Caco-2 (cell line): ENCODE measurements at regions not wholly inside any gene's neighbourhood (a gene's known extent, or its start where the extent isn't known, plus 50 kb on each side); places are given as distances from the start of the nearest gene placed in this dataset.
A peak's percentile ranks its signal among the peaks of the same experiment; 100 is the strongest.

ENCODE experiments used
- BruUV-seq: library from RNA; stranded (reverse); fragments of 400-500 nt; replicated peaks from 2 replicates; lab custom pipeline; 2021; lab: Mats Ljungman, UMichigan
- CTCF ChIA-PET: fragments of 300-600 bp; sonication (Branson Sonifier 250); formaldehyde crosslinking; loops from one replicate; lab custom pipeline; 2022; ENCODE audit warnings: antibody characterized with exemption; lab: Charles Lee
- POLR2A ChIA-PET: fragments of 300-600 bp; sonication (Branson Sonifier 250); formaldehyde crosslinking; loops from one replicate; lab custom pipeline; 2022; ENCODE audit warnings: antibody characterized with exemption; lab: Charles Lee
- DNase-seq, 2 experiments: peaks; one replicate each; pipeline versions ENCODE4 v3.0.0 to v3.0.0-alpha.2; 2020 to 2022
- H3K27me3 ChIP-seq: replicated peaks from 2 replicates; pipeline ENCODE4 v1.6.0; 2011; ENCODE audit warnings: low read length; ENCODE audit not compliant: control insufficient read depth, insufficient read depth
- H3K36me3 ChIP-seq: 2 replicates; pipeline ENCODE4 v1.5.1; 2011; ENCODE audit warnings: low read length; ENCODE audit not compliant: control insufficient read depth, insufficient read depth
- H3K4me1 ChIP-seq: fragments of 250-450 bp; sonication (Bioruptor Pico); 2 replicates; pipeline ENCODE4 v1.5.1; 2020; ENCODE audit warnings: mild to moderate bottlenecking
- H3K4me3 ChIP-seq: 2 replicates; pipeline ENCODE4 v1.5.1; 2011; ENCODE audit warnings: low read depth, mild to moderate bottlenecking, control low read depth, low read length
- H3K9me3 ChIP-seq: fragments of 250-450 bp; sonication (Bioruptor Pico); 2 replicates; pipeline ENCODE4 v1.5.1; 2020; ENCODE audit warnings: mild to moderate bottlenecking, moderate library complexity
- H3K27ac Mint-ChIP-seq: one replicate; pipeline ENCODE4 v1.8.0; 2022; ENCODE audit warnings: mixed read lengths; ENCODE audit not compliant: unreplicated experiment
- H3K27me3 Mint-ChIP-seq: one replicate; pipeline ENCODE4 v1.8.0; 2022; ENCODE audit warnings: mixed read lengths; ENCODE audit not compliant: insufficient read depth, unreplicated experiment
- H3K36me3 Mint-ChIP-seq: one replicate; pipeline ENCODE4 v1.8.0; 2022; ENCODE audit warnings: mild to moderate bottlenecking, mixed read lengths; ENCODE audit not compliant: insufficient read depth, unreplicated experiment
- H3K4me1 Mint-ChIP-seq: one replicate; pipeline ENCODE4 v1.8.0; 2022; ENCODE audit warnings: low read depth, mixed read lengths; ENCODE audit not compliant: unreplicated experiment
- H3K4me3 Mint-ChIP-seq: one replicate; pipeline ENCODE4 v1.8.0; 2022; ENCODE audit warnings: mild to moderate bottlenecking, moderate library complexity, mixed read lengths; ENCODE audit not compliant: unreplicated experiment
- H3K9me3 Mint-ChIP-seq: one replicate; pipeline ENCODE4 v1.8.0; 2022; ENCODE audit warnings: mixed read lengths; ENCODE audit not compliant: unreplicated experiment
- intact Hi-C: fragments of 100-400 bp; cut with micrococcal nuclease; formaldehyde crosslinking; loops from one replicate; pipeline ENCODE4 v1.10.0; 2022; ENCODE audit not compliant: unreplicated experiment
- TF ChIP-seq, protein P1 (sequence below), 2 experiments: fragments of 200-600 bp in 1 of 2; IDR thresholded peaks; 1 replicate in 1 of 2; 2 replicates in 1 of 2; pipeline versions ENCODE4 v1.5.1 to v1.8.0; 2011 to 2022; ENCODE audit warnings: antibody characterized with exemption in 1 of 2, control low read depth in 1 of 2, inconsistent platforms in 1 of 2, low read depth in 1 of 2, low read length in 1 of 2, mild to moderate bottlenecking in 1 of 2, moderate library complexity in 1 of 2; ENCODE audit not compliant: insufficient read depth in 1 of 2, severe bottlenecking in 1 of 2, unreplicated experiment in 1 of 2

DNA sequence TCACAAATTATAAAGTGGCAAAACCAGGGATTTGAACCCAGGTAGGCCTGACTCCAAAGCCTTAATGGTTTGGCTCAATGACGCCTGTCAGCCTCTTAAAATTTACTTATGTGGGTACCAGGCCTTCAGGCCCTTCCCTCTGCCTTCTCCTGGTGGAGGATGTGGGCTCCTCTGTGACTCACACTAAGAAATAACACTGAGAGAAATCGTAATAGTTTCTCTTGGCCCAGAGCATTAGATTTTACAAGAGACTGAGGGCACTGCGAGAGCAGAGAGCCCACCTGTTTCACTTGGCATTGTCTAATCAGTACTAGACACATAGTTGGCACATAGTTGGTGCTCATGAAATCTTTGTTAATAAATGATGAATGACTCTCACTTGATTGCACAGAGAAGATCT, 505.2 kb downstream of the SHQ1 start:
- no peak overlapping the region for H3K27ac Mint-ChIP-seq
- no peaks in the 10 kb centered on the region for H3K36me3 Mint-ChIP-seq
- TF ChIP-seq, protein P1, sequence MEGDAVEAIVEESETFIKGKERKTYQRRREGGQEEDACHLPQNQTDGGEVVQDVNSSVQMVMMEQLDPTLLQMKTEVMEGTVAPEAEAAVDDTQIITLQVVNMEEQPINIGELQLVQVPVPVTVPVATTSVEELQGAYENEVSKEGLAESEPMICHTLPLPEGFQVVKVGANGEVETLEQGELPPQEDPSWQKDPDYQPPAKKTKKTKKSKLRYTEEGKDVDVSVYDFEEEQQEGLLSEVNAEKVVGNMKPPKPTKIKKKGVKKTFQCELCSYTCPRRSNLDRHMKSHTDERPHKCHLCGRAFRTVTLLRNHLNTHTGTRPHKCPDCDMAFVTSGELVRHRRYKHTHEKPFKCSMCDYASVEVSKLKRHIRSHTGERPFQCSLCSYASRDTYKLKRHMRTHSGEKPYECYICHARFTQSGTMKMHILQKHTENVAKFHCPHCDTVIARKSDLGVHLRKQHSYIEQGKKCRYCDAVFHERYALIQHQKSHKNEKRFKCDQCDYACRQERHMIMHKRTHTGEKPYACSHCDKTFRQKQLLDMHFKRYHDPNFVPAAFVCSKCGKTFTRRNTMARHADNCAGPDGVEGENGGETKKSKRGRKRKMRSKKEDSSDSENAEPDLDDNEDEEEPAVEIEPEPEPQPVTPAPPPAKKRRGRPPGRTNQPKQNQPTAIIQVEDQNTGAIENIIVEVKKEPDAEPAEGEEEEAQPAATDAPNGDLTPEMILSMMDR (IDR thresholded peaks at IDR 0.05; ENCODE audit: insufficient read depth in 1 of 2, low read depth in 1 of 2, low read length in 1 of 2, severe bottlenecking in 1 of 2, unreplicated experiment in 1 of 2): no peak
- no peaks in the 10 kb centered on the region for H3K27me3 Mint-ChIP-seq
- POLR2A ChIA-PET: no interaction called here
- H3K4me1 Mint-ChIP-seq: no peaks in the 10 kb centered on the region
- no peaks in the 10 kb centered on the region for H3K9me3 Mint-ChIP-seq
- no peak for DNase-seq
- CTCF ChIA-PET: no interaction called here
- no peak overlapping the region for H3K4me3 Mint-ChIP-seq
- Histone ChIP-seq H3K4me3 (no peak overlapping the region), H3K36me3 (no peaks in the 10 kb centered on the region), H3K9me3 (no peaks in the 10 kb centered on the region; the same call in 1 of the 2 replicates), H3K27me3 (no peaks in the 10 kb centered on the region), H3K4me1 (peaks cover 14% of the 10 kb centered on the region)
- BruUV-seq: no TSS peak
- intact Hi-C loops: no loop called here

DNA sequence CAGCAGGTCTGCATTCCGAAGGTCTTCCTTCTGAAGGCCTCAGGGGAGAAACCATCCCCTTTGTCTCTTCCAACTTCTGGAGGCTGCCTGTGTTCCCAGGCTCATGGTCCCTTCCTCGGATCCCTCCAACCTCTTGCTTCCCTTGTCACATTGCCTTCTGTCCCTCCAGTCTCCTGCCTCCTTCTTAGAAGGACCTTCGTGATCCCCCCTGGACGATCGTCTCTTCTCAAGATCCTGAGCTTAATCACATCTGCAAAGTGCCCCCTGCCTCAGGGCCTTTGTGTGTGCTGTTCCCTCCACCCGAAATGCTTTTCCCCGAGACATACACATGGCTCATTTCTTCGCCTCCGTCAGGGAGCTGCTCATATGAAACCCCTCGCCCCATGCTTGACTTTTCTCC, 505.8 kb downstream of the SHQ1 start:
- ChIA-PET CTCF (interaction anchor here (0.6 kb wide), 1 partner anchor 424 kb away, joined by 3 read pairs; no protein-coding TSS in a partner anchor), POLR2A (no interaction called here)
- Mint-ChIP-seq H3K27ac (peak overlapping the region; percentile 46), H3K4me1 (no peaks in the 10 kb centered on the region), H3K36me3 (no peaks in the 10 kb centered on the region), H3K9me3 (no peaks in the 10 kb centered on the region), H3K27me3 (no peaks in the 10 kb centered on the region), H3K4me3 (no peak overlapping the region)
- Histone ChIP-seq H3K4me1 (peaks cover 8% of the 10 kb centered on the region), H3K9me3 (no peaks in the 10 kb centered on the region; the same call in 1 of the 2 replicates), H3K4me3 (no peak overlapping the region), H3K27me3 (no peaks in the 10 kb centered on the region), H3K36me3 (no peaks in the 10 kb centered on the region)
- BruUV-seq: no TSS peak
- TF ChIP-seq, protein P1 (IDR thresholded peaks at IDR 0.05; ENCODE audit: insufficient read depth in 1 of 2, low read depth in 1 of 2, low read length in 1 of 2, severe bottlenecking in 1 of 2, unreplicated experiment in 1 of 2): no peak
- no peak for DNase-seq
- intact Hi-C loops: no loop called here

DNA sequence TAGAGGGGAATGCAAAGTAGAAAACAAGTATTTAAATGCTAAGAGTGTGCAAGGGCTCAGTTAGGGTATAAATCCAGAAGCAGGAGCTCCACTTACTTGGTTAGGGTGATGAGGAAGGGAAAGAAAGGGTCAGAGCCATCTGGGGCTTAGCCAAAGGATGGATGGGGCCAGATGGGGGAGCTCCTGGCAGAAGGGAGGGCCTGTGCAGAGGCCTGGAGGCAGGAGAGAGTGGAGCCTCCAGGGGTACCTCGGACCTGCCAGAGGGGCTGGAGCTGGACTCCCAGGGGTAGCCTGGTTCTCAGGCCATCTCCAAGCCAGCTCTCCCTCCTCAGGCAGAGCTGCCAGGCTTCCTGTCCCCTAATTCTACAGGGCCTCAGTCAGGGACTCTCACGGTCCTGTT, 506.3 kb downstream of the SHQ1 start:
- Histone ChIP-seq H3K4me1 (peaks cover 5% of the 10 kb centered on the region), H3K4me3 (no peak overlapping the region), H3K36me3 (no peaks in the 10 kb centered on the region), H3K27me3 (no peaks in the 10 kb centered on the region), H3K9me3 (no peaks in the 10 kb centered on the region; the same call in 1 of the 2 replicates)
- TF ChIP-seq, protein P1 (IDR thresholded peaks at IDR 0.05; ENCODE audit: insufficient read depth in 1 of 2, low read depth in 1 of 2, low read length in 1 of 2, severe bottlenecking in 1 of 2, unreplicated experiment in 1 of 2): no peak
- no peaks in the 10 kb centered on the region for H3K4me1 Mint-ChIP-seq
- no peak for DNase-seq
- H3K27me3 Mint-ChIP-seq: no peaks in the 10 kb centered on the region
- no peak overlapping the region for H3K4me3 Mint-ChIP-seq
- BruUV-seq: no TSS peak
- no peak overlapping the region for H3K27ac Mint-ChIP-seq
- ChIA-PET POLR2A (no interaction called here), CTCF (interaction anchor here (0.6 kb wide), 1 partner anchor 423 kb away, joined by 3 read pairs; no protein-coding TSS in a partner anchor)
- H3K9me3 Mint-ChIP-seq: no peaks in the 10 kb centered on the region
- H3K36me3 Mint-ChIP-seq: no peaks in the 10 kb centered on the region
- intact Hi-C loops: no loop called here
